Activated T-helper 1 cell treated with anti-CD3 and anti-CD28 coated beads, Interleukin-12 subunit alpha, Interleukin-12 subunit beta, Interleukin-2, Interleukin-4 antibody, amounts not matched to agents 30 ng/mL and 10 ng/mL and 1 ng/mL, durations not matched to agents 14 hours and 24 hours and 36 hours (primary cell): ENCODE measurements at regions not wholly inside any gene's neighbourhood (a gene's known extent, or its start where the extent isn't known, plus 50 kb on each side); places are given as distances from the start of the nearest gene placed in this dataset.
"Not testable (repeated sequence)": the region's sequence is repeated elsewhere in the genome, so short reads cannot be mapped to it uniquely, and the experiment has no call there.

Experiments
- DNase-seq: peaks from one replicate; pipeline ENCODE4 v3.0.0; 2021; ENCODE audit warnings: low spot score
- H3K27ac Mint-ChIP-seq: one replicate; pipeline ENCODE4 v1.8.0; 2021; ENCODE audit warnings: mild to moderate bottlenecking, mixed read lengths
- H3K27me3 Mint-ChIP-seq: one replicate; pipeline ENCODE4 v1.8.0; 2022; ENCODE audit warnings: mild to moderate bottlenecking, moderate library complexity, mixed read lengths; ENCODE audit not compliant: insufficient read depth
- H3K36me3 Mint-ChIP-seq: one replicate; pipeline ENCODE4 v1.8.0; 2021; ENCODE audit warnings: low read depth, mixed read lengths
- H3K4me1 Mint-ChIP-seq: one replicate; pipeline ENCODE4 v1.8.0; 2021; ENCODE audit warnings: low read depth, mixed read lengths
- H3K4me3 Mint-ChIP-seq: one replicate; pipeline ENCODE4 v1.8.0; 2021; ENCODE audit warnings: mild to moderate bottlenecking, moderate library complexity, mixed read lengths
- H3K9me3 Mint-ChIP-seq: one replicate; pipeline ENCODE4 v1.8.0; 2021; ENCODE audit warnings: mixed read lengths
- intact Hi-C: fragments of 100-400 bp; cut with micrococcal nuclease; formaldehyde crosslinking; loops from one replicate; pipeline ENCODE4 v1.15.1; 2024

GRCh38 chr15:75116143-75116542 is 85.5 kb upstream of the C15orf39 start:
- intact Hi-C loops, DNase-seq, H3K27ac Mint-ChIP-seq, H3K4me3 Mint-ChIP-seq: not testable (repeated sequence)
- Mint-ChIP-seq H3K36me3 (peaks cover 13% of the 10 kb centered on the region), H3K4me1 (peaks cover 17% of the 10 kb centered on the region), H3K9me3 (peaks cover 25% of the 10 kb centered on the region), H3K27me3 (peaks cover 19% of the 10 kb centered on the region)

GRCh38 chr15:75117993-75118392 is 83.7 kb upstream of the C15orf39 start:
- Mint-ChIP-seq H3K27ac (no peak overlapping the region), H3K4me1 (peaks cover 9% of the 10 kb centered on the region), H3K4me3 (no peak overlapping the region), H3K27me3 (peaks cover 19% of the 10 kb centered on the region), H3K9me3 (peaks cover 19% of the 10 kb centered on the region), H3K36me3 (peaks cover 9% of the 10 kb centered on the region)
- intact Hi-C loops, result no loop called here
- no peak for DNase-seq

- H3K4me1 Mint-ChIP-seq, H3K36me3 Mint-ChIP-seq, DNase-seq, H3K4me3 Mint-ChIP-seq, intact Hi-C loops, H3K27ac Mint-ChIP-seq: not testable (repeated sequence)
- Mint-ChIP-seq H3K9me3 (peaks cover 12% of the 10 kb centered on the region), H3K27me3 (peaks cover 17% of the 10 kb centered on the region)
These were observed 82.4 kb upstream of the C15orf39 start for GRCh38 chr15:75119312-75119711.

GRCh38 chr15:75121491-75121890 is 80.2 kb upstream of the C15orf39 start:
- H3K4me1 Mint-ChIP-seq, result peaks cover 6% of the 10 kb centered on the region
- DNase-seq, result no peak
- intact Hi-C loops, result no loop called here
- no peaks in the 10 kb centered on the region for H3K36me3 Mint-ChIP-seq
- H3K4me3 Mint-ChIP-seq, result no peak overlapping the region
- no peak overlapping the region for H3K27ac Mint-ChIP-seq
- peaks cover 5% of the 10 kb centered on the region for H3K9me3 Mint-ChIP-seq
- peaks cover 17% of the 10 kb centered on the region for H3K27me3 Mint-ChIP-seq

GRCh38 chr15:75123395-75123794 is 78.3 kb upstream of the C15orf39 start:
- DNase-seq, result no peak
- Mint-ChIP-seq H3K27me3 (peaks cover 10% of the 10 kb centered on the region), H3K4me3 (no peak overlapping the region), H3K4me1 (peaks cover 9% of the 10 kb centered on the region), H3K36me3 (no peaks in the 10 kb centered on the region), H3K9me3 (no peaks in the 10 kb centered on the region), H3K27ac (no peak overlapping the region)
- intact Hi-C loops, result no loop called here

GRCh38 chr15:75124278-75124677 is 77.4 kb upstream of the C15orf39 start:
- H3K9me3 Mint-ChIP-seq, H3K27ac Mint-ChIP-seq, H3K36me3 Mint-ChIP-seq, H3K4me3 Mint-ChIP-seq, H3K27me3 Mint-ChIP-seq, DNase-seq, intact Hi-C loops: not testable (repeated sequence)
- peaks cover 16% of the 10 kb centered on the region for H3K4me1 Mint-ChIP-seq

GRCh38 chr15:75125935-75126334 is 75.7 kb upstream of the C15orf39 start:
- Mint-ChIP-seq H3K9me3 (no peaks in the 10 kb centered on the region), H3K4me3 (no peak overlapping the region), H3K36me3 (no peaks in the 10 kb centered on the region), H3K4me1 (peaks cover 29% of the 10 kb centered on the region), H3K27me3 (peaks cover 4% of the 10 kb centered on the region), H3K27ac (no peak overlapping the region)
- intact Hi-C loops, result no loop called here
- no peak for DNase-seq

- no peaks in the 10 kb centered on the region for H3K9me3 Mint-ChIP-seq
These were observed 74.7 kb upstream of the C15orf39 start for GRCh38 chr15:75126864-75127580.

GRCh38 chr15:75129788-75130187 is 71.9 kb upstream of the C15orf39 start:
- no peak for DNase-seq
- intact Hi-C loops, result no loop called here
- Mint-ChIP-seq H3K4me1 (peaks cover 30% of the 10 kb centered on the region), H3K9me3 (no peaks in the 10 kb centered on the region), H3K4me3 (no peak overlapping the region), H3K27me3 (peaks cover 11% of the 10 kb centered on the region), H3K36me3 (no peaks in the 10 kb centered on the region), H3K27ac (peak overlapping the region; percentile 8)

More at GRCh38 chr15:75126864-75127580, 74.7 kb upstream of the C15orf39 start:
- peaks cover 3% of the 10 kb centered on the region for H3K27me3 Mint-ChIP-seq
- intact Hi-C loops, result no loop called here
- DNase-seq, result no peak
- no peaks in the 10 kb centered on the region for H3K36me3 Mint-ChIP-seq
- no peak overlapping the region for H3K27ac Mint-ChIP-seq
- no peak overlapping the region for H3K4me3 Mint-ChIP-seq
- H3K4me1 Mint-ChIP-seq, result peaks cover 36% of the 10 kb centered on the region

GRCh38 chr15:75131269-75131643 is 70.4 kb upstream of the C15orf39 start:
- peaks cover 25% of the 10 kb centered on the region for H3K27me3 Mint-ChIP-seq
- intact Hi-C loops, result loop anchor here (1.0 kb wide), 7 partner anchors 19 to 88 kb away; partner anchors contain the start of gene C15orf39
- H3K4me1 Mint-ChIP-seq, result peaks cover 30% of the 10 kb centered on the region
- no peak for DNase-seq
- H3K9me3 Mint-ChIP-seq, result no peaks in the 10 kb centered on the region
- H3K27ac Mint-ChIP-seq, result peak overlapping the region; percentile 44
- H3K36me3 Mint-ChIP-seq, result no peaks in the 10 kb centered on the region
- H3K4me3 Mint-ChIP-seq, result peak overlapping the region; percentile 62

- no peak overlapping the region for H3K27ac Mint-ChIP-seq
- H3K4me3 Mint-ChIP-seq, result no peak overlapping the region
- peaks cover 2% of the 10 kb centered on the region for H3K36me3 Mint-ChIP-seq
- H3K9me3 Mint-ChIP-seq, result no peaks in the 10 kb centered on the region
- intact Hi-C loops, result no loop called here
- H3K27me3 Mint-ChIP-seq, result peaks cover 31% of the 10 kb centered on the region
- H3K4me1 Mint-ChIP-seq, result peaks cover 32% of the 10 kb centered on the region
- DNase-seq, result no peak
These were observed 66.9 kb upstream of the C15orf39 start for GRCh38 chr15:75134748-75135147.

- Mint-ChIP-seq H3K4me3 (no peak overlapping the region), H3K27ac (no peak overlapping the region), H3K9me3 (peaks cover 5% of the 10 kb centered on the region), H3K27me3 (peaks cover 32% of the 10 kb centered on the region), H3K4me1 (peaks cover 22% of the 10 kb centered on the region), H3K36me3 (peaks cover 2% of the 10 kb centered on the region)
- DNase-seq, result no peak
- intact Hi-C loops, result no loop called here
These were observed 65.6 kb upstream of the C15orf39 start for GRCh38 chr15:75136118-75136517.

GRCh38 chr15:75136758-75137157 is 64.9 kb upstream of the C15orf39 start:
- H3K4me3 Mint-ChIP-seq, result no peak overlapping the region
- peaks cover 2% of the 10 kb centered on the region for H3K36me3 Mint-ChIP-seq
- peaks cover 7% of the 10 kb centered on the region for H3K9me3 Mint-ChIP-seq
- H3K27ac Mint-ChIP-seq, result no peak overlapping the region
- no peak for DNase-seq
- intact Hi-C loops, result no loop called here
- H3K4me1 Mint-ChIP-seq, result peaks cover 16% of the 10 kb centered on the region
- H3K27me3 Mint-ChIP-seq, result peaks cover 32% of the 10 kb centered on the region
